ENCODE measurements at regions not wholly inside any gene's neighbourhood (a gene's known extent, or its start where the extent isn't known, plus 50 kb on each side); places are given as distances from the start of the nearest gene placed in this dataset.

- intact Hi-C loops (cut with DNase I): no loop called here
- DNase-seq (ENCODE audit: low spot score): no peak
Measured at GRCh38 chr20:46810448-46811223, 84.0 kb upstream of the EYA2 start.

- intact Hi-C loops (cut with DNase I): no loop called here
- no peak for DNase-seq (ENCODE audit: low spot score)
Measured at GRCh38 chr20:46811224-46812084, 83.2 kb upstream of the EYA2 start.

- intact Hi-C loops (cut with DNase I): no loop called here
- no peak for DNase-seq (ENCODE audit: low spot score)
Measured at GRCh38 chr20:46814366-46815232, 80.0 kb upstream of the EYA2 start.

- no peak for DNase-seq (ENCODE audit: low spot score)
- intact Hi-C loops (cut with DNase I): no loop called here
Measured at GRCh38 chr20:46816097-46816496, 78.5 kb upstream of the EYA2 start.

- DNase-seq (ENCODE audit: low spot score): no peak
Measured at GRCh38 chr20:46816886-46817638, 77.6 kb upstream of the EYA2 start.

GRCh38 chr20:46820682-46821081, 74.0 kb upstream of the EYA2 start:
- no peak for DNase-seq (ENCODE audit: low spot score)
- intact Hi-C loops (cut with DNase I): no loop called here

More at GRCh38 chr20:46816886-46817638, 77.6 kb upstream of the EYA2 start:
- intact Hi-C loops (cut with DNase I): no loop called here

- DNase-seq (ENCODE audit: low spot score): no peak
- intact Hi-C loops (cut with DNase I): no loop called here
Measured at GRCh38 chr20:46823271-46823751, 71.3 kb upstream of the EYA2 start.

- intact Hi-C loops (cut with DNase I): no loop called here
- no peak for DNase-seq (ENCODE audit: low spot score)
Measured at GRCh38 chr20:46823753-46824152, 70.9 kb upstream of the EYA2 start.

GRCh38 chr20:46826343-46826984, 68.2 kb upstream of the EYA2 start:
- intact Hi-C loops (cut with DNase I): no loop called here
- no peak for DNase-seq (ENCODE audit: low spot score)

GRCh38 chr20:46827718-46828458, 66.8 kb upstream of the EYA2 start:
- intact Hi-C loops (cut with DNase I): no loop called here
- no peak for DNase-seq (ENCODE audit: low spot score)

GRCh38 chr20:46828471-46828870, 66.2 kb upstream of the EYA2 start:
- intact Hi-C loops (cut with DNase I): no loop called here
- no peak for DNase-seq (ENCODE audit: low spot score)

- intact Hi-C loops (cut with DNase I): no loop called here
- DNase-seq (ENCODE audit: low spot score): no peak
Measured at GRCh38 chr20:46830886-46831632, 63.6 kb upstream of the EYA2 start.

- intact Hi-C loops (cut with DNase I): no loop called here
- no peak for DNase-seq (ENCODE audit: low spot score)
Measured at GRCh38 chr20:46831633-46832011, 63.0 kb upstream of the EYA2 start.

GRCh38 chr20:46832555-46832954, 62.1 kb upstream of the EYA2 start:
- intact Hi-C loops (cut with DNase I): no loop called here
- DNase-seq (ENCODE audit: low spot score): no peak

GRCh38 chr20:46833360-46833759, 61.3 kb upstream of the EYA2 start:
- DNase-seq (ENCODE audit: low spot score): no peak
- intact Hi-C loops (cut with DNase I): no loop called here

- intact Hi-C loops (cut with DNase I): no loop called here
Measured at GRCh38 chr20:46835418-46835817, 59.2 kb upstream of the EYA2 start.

GRCh38 chr20:46837083-46837482, 57.6 kb upstream of the EYA2 start:
- intact Hi-C loops (cut with DNase I): no loop called here
- no peak for DNase-seq (ENCODE audit: low spot score)

More at GRCh38 chr20:46835418-46835817, 59.2 kb upstream of the EYA2 start:
- no peak for DNase-seq (ENCODE audit: low spot score)
